Vagina (tissue), 2 donors: ENCODE measurements at regions not wholly inside any gene's neighbourhood (a gene's known extent, or its start where the extent isn't known, plus 50 kb on each side); places are given as distances from the start of the nearest gene placed in this dataset.

Experiments used
- POLR2A ChIP-seq, 2 donors: fragments of 450-650 bp; IDR thresholded peaks; one replicate each; pipeline ENCODE4 v1.6.1; 2017; ENCODE audit warnings: antibody characterized with exemption in 2 of 2, mild to moderate bottlenecking in 2 of 2, moderate library complexity in 2 of 2
- TF ChIP-seq, protein P1 (sequence below), 3 experiments: fragments of 450-650 bp in 2 of 3; fragments of 200-600 bp in 1 of 3; sonication (generic) in 1 of 3; IDR thresholded peaks; one replicate each; pipeline ENCODE4 v1.5.1; 2017 to 2019; ENCODE audit warnings: antibody characterized with exemption in 3 of 3, mild to moderate bottlenecking in 2 of 3, moderate library complexity in 2 of 3

- TF ChIP-seq, protein P1, sequence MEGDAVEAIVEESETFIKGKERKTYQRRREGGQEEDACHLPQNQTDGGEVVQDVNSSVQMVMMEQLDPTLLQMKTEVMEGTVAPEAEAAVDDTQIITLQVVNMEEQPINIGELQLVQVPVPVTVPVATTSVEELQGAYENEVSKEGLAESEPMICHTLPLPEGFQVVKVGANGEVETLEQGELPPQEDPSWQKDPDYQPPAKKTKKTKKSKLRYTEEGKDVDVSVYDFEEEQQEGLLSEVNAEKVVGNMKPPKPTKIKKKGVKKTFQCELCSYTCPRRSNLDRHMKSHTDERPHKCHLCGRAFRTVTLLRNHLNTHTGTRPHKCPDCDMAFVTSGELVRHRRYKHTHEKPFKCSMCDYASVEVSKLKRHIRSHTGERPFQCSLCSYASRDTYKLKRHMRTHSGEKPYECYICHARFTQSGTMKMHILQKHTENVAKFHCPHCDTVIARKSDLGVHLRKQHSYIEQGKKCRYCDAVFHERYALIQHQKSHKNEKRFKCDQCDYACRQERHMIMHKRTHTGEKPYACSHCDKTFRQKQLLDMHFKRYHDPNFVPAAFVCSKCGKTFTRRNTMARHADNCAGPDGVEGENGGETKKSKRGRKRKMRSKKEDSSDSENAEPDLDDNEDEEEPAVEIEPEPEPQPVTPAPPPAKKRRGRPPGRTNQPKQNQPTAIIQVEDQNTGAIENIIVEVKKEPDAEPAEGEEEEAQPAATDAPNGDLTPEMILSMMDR (IDR thresholded peaks at IDR 0.05) = no peak
- no peak for TF ChIP-seq POLR2A (IDR thresholded peaks at IDR 0.05)
Measured at GRCh38 chr4:173656898-173657297, 126.9 kb upstream of the HAND2 start.
